HUES6 (cell line): ENCODE measurements at regions not wholly inside any gene's neighbourhood (a gene's known extent, or its start where the extent isn't known, plus 50 kb on each side); places are given as distances from the start of the nearest gene placed in this dataset.

Source experiments
- H3K27ac ChIP-seq: 2 replicates; pipeline ENCODE4 v1.7.0; 2013; ENCODE audit warnings: low read depth, mild to moderate bottlenecking, low read length, inconsistent platforms
- H3K27me3 ChIP-seq: 2 replicates; pipeline ENCODE4 v1.6.1; 2013; ENCODE audit warnings: low read length; ENCODE audit not compliant: control insufficient read depth, insufficient read depth
- H3K36me3 ChIP-seq: 2 replicates; pipeline ENCODE4 v1.6.1; 2013; ENCODE audit warnings: low read length; ENCODE audit not compliant: control insufficient read depth, insufficient read depth
- H3K4me1 ChIP-seq: 2 replicates; pipeline ENCODE4 v1.6.1; 2013; ENCODE audit warnings: low read length; ENCODE audit not compliant: control insufficient read depth, insufficient read depth
- H3K4me3 ChIP-seq: 2 replicates; pipeline ENCODE4 v1.5.1; 2013; ENCODE audit warnings: low read depth, low read length
- H3K9ac ChIP-seq: one replicate; pipeline ENCODE4 v1.6.1; 2013; ENCODE audit warnings: mild to moderate bottlenecking, low read length
- H3K9me3 ChIP-seq: 2 replicates; pipeline ENCODE4 v1.6.1; 2013; ENCODE audit warnings: low read depth, low read length; ENCODE audit not compliant: control insufficient read depth, insufficient read depth

DNA sequence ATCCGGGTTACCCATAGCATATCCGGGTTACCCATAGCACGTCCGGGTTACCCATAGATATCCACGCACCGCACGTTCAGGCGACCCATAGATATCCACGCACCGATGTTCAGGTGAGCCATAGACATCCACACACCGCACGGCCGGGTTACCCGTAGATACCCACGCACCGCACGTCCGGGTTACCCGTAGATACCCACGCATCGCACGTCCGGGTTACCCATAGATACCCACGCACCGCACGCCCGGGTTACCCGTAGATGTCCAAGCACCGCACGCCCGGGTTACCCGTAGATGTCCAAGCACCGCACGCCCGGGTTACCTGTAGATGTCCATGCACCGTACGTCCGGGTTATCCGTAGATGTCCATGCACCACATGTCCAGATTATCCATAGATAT lies 60.3 kb upstream of the SYT1 start:
- Histone ChIP-seq H3K9me3 (no peaks in the 10 kb centered on the region), H3K4me3 (no peak overlapping the region), H3K4me1 (peaks cover 2% of the 10 kb centered on the region; the same call in 1 of the 2 replicates), H3K27ac (no peak overlapping the region), H3K27me3 (no peaks in the 10 kb centered on the region), H3K36me3 (no peaks in the 10 kb centered on the region), H3K9ac (no peak overlapping the region)
